Tibial artery (tissue), 4 donors: ENCODE measurements at regions not wholly inside any gene's neighbourhood (a gene's known extent, or its start where the extent isn't known, plus 50 kb on each side); places are given as distances from the start of the nearest gene placed in this dataset.
"Not testable (repeated sequence)": the region's sequence is repeated elsewhere in the genome, so short reads cannot be mapped to it uniquely, and the experiment has no call there.

Experiments
- DNase-seq, 2 donors: peaks; one replicate each; pipeline ENCODE4 v3.0.0-alpha.2; 2019
- H3K27ac ChIP-seq, 2 donors: fragments of 200-600 bp; sonication (generic) in 1 of 2; 1 replicate in 1 of 2; 2 replicates in 1 of 2; pipeline ENCODE4 v1.5.1; 2018 to 2019; ENCODE audit warnings: mild to moderate bottlenecking in 1 of 2
- H3K27me3 ChIP-seq, 2 donors: fragments of 200-600 bp; sonication (generic) in 1 of 2; one replicate each; pipeline versions ENCODE4 v1.5.1 to v1.6.0; 2016 to 2019
- H3K36me3 ChIP-seq, 3 donors: fragments of 200-600 bp; sonication (generic) in 2 of 3; one replicate each; pipeline ENCODE4 v1.5.1; 2016 to 2019; ENCODE audit warnings: mild to moderate bottlenecking in 2 of 3
- H3K4me1 ChIP-seq, 4 donors: fragments of 200-600 bp; sonication (generic) in 2 of 4; 1 replicate in 3 of 4; 2 replicates in 1 of 4; pipeline ENCODE4 v1.5.1; 2016 to 2019
- H3K4me3 ChIP-seq, 2 donors: fragments of 200-600 bp; sonication (generic) in 1 of 2; 1 replicate in 1 of 2; 2 replicates in 1 of 2; pipeline ENCODE4 v1.5.1; 2018 to 2019; ENCODE audit warnings: mild to moderate bottlenecking in 2 of 2
- H3K9me3 ChIP-seq, 3 donors: fragments of 200-600 bp; sonication (generic) in 1 of 3; one replicate each; pipeline ENCODE4 v1.5.1; 2016 to 2019
- intact Hi-C: fragments of 100-400 bp; cut with DNase I; formaldehyde crosslinking; loops from one replicate; pipeline ENCODE4 v1.15.0; 2023; ENCODE audit warnings: low total_unique reads
- TF ChIP-seq, protein P1 (sequence below), 2 experiments: fragments of 200-600 bp in 1 of 2; fragments of 450-650 bp in 1 of 2; IDR thresholded peaks; one replicate each; pipeline ENCODE4 v1.5.1; 2017 to 2019; ENCODE audit warnings: antibody characterized with exemption in 2 of 2, mild to moderate bottlenecking in 1 of 2, moderate library complexity in 1 of 2

DNA sequence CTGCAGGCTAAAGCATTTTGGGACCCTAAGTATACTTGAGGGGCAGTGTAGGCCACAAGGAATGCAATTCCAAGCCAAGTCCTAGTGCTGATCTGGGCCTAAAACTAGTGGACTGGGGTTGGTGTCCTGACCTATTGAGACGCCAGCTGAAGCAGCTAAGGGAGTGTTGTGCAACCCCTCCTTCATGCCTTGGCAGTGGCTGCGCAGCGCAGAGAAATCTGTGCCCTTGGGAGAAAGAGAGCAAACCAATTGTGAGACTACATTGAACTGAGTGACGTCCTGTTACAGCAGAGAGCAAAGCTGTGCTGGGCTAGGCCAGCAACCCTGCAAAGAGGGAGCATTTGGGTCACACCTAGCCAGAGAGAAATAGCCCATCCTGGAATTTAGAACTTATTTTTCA, 2715.0 kb upstream of the PCDH20 start:
- H3K4me1 ChIP-seq = no peaks in the 10 kb centered on the region
- intact Hi-C loops = no loop called here
- no peak overlapping the region for H3K4me3 ChIP-seq
- no peaks in the 10 kb centered on the region for H3K36me3 ChIP-seq
- no peak overlapping the region for H3K27ac ChIP-seq
- no peaks in the 10 kb centered on the region for H3K27me3 ChIP-seq
- DNase-seq = no peak
- no peaks in the 10 kb centered on the region for H3K9me3 ChIP-seq
- TF ChIP-seq, protein P1, sequence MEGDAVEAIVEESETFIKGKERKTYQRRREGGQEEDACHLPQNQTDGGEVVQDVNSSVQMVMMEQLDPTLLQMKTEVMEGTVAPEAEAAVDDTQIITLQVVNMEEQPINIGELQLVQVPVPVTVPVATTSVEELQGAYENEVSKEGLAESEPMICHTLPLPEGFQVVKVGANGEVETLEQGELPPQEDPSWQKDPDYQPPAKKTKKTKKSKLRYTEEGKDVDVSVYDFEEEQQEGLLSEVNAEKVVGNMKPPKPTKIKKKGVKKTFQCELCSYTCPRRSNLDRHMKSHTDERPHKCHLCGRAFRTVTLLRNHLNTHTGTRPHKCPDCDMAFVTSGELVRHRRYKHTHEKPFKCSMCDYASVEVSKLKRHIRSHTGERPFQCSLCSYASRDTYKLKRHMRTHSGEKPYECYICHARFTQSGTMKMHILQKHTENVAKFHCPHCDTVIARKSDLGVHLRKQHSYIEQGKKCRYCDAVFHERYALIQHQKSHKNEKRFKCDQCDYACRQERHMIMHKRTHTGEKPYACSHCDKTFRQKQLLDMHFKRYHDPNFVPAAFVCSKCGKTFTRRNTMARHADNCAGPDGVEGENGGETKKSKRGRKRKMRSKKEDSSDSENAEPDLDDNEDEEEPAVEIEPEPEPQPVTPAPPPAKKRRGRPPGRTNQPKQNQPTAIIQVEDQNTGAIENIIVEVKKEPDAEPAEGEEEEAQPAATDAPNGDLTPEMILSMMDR (IDR thresholded peaks at IDR 0.05) = no peak

DNA sequence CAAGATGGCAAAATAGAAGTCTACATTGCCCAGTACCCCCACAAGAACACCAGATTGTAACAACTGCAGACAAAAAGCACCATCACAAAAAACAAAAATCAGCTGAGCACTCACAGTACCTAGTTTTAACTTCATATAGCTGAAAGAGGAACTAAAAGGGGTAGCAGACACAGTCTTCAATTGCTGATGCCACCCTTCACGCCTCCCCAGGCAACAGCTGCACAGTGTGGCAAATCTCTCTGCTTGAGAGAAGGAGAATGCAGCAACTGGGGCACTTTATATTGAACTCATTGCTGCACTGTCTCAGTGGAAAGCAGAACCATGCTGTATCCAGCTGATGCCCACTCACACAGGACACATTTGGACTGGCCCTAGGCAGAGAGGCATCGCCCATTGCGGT, 2714.5 kb upstream of the PCDH20 start:
- H3K4me3 ChIP-seq = no peak overlapping the region
- intact Hi-C loops = no loop called here
- TF ChIP-seq, protein P1 (IDR thresholded peaks at IDR 0.05) = no peak
- no peak for DNase-seq
- no peaks in the 10 kb centered on the region for H3K4me1 ChIP-seq
- no peaks in the 10 kb centered on the region for H3K36me3 ChIP-seq
- no peak overlapping the region for H3K27ac ChIP-seq
- H3K27me3 ChIP-seq = no peaks in the 10 kb centered on the region
- no peaks in the 10 kb centered on the region for H3K9me3 ChIP-seq

DNA sequence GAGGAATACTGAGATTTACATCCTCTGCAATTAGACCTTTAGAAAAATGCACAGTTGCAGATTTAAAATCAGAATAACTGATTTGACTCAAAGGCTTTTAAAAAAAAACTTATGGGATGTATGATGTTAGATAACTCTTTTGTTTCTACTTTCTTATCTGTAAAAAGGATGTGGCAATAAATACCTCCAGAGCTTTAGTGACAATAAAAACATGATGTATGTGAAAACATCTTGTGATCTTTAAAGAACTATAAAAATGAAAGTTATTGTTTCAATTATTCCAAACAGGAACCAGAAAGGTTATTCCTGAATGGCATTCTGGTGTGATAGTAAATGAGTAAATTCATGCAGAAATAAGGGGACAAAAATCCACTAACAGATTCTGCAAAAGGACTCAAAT, 2712.2 kb upstream of the PCDH20 start:
- TF ChIP-seq, protein P1 (IDR thresholded peaks at IDR 0.05) = no peak
- no peaks in the 10 kb centered on the region for H3K9me3 ChIP-seq
- H3K27me3 ChIP-seq = no peaks in the 10 kb centered on the region
- no peaks in the 10 kb centered on the region for H3K36me3 ChIP-seq
- no peak for DNase-seq
- no peak overlapping the region for H3K27ac ChIP-seq
- intact Hi-C loops = no loop called here
- no peak overlapping the region for H3K4me3 ChIP-seq
- no peaks in the 10 kb centered on the region for H3K4me1 ChIP-seq

DNA sequence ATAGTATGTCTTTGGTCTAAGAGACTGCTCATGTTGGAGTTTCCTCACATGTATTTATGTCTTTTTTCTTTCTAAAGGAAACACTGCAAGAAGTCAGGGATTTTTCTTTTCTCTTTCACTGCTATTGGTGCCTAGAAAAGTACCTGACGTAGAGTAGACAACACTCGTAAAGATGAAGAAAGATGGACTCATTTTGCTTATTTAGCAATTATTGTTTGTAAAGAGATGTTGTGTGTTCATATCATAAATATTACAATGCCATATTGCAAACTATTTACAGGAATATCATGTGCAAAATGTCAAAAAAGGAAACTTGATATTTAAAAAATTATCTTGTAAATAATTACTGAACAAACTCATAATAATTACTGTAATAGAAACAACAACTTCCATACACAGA, 2711.5 kb upstream of the PCDH20 start:
- intact Hi-C loops = no loop called here
- DNase-seq = no peak
- Histone ChIP-seq H3K36me3 (no peaks in the 10 kb centered on the region), H3K4me1 (no peaks in the 10 kb centered on the region), H3K27me3 (no peaks in the 10 kb centered on the region), H3K27ac (no peak overlapping the region), H3K4me3 (no peak overlapping the region), H3K9me3 (no peaks in the 10 kb centered on the region)
- TF ChIP-seq, protein P1 (IDR thresholded peaks at IDR 0.05) = no peak

DNA sequence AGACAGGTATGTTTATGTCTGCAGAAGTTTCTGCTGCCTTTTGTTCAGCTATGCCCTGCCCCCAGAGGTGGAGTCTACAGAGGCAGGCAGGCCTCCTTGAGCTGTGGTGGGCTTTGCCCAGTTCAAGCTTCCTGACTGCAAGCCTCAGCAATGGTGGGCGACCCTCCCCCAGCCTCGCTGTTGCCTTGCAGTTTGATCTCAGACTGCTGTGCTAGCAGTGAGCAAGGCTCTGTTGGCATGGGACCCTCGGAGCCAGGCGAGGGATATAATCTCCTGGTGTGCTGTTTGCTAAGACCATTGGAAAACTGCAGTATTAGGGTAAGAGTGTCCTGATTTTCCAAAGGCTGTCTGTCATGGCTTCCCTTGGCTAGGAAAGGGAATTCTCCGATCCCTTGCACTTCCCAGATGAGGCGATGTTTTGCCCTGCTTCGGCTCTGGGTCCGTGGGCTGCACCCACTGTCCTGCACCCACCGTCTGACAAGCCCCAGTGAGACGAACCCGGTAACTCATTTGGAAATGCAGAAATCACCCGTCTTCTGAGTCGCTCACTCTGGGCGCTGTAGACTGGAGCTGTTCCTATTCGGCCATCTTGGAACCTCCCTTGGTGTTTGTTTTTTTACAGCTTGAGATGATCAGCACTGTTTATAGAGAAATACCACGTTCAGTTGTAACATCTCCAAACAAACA, 2705.5 kb upstream of the PCDH20 start:
- intact Hi-C loops, H3K27ac ChIP-seq, H3K27me3 ChIP-seq, H3K4me1 ChIP-seq, H3K36me3 ChIP-seq, H3K9me3 ChIP-seq, H3K4me3 ChIP-seq: not testable (repeated sequence)
- DNase-seq = peak in 1 of 2 donors; percentile 34

DNA sequence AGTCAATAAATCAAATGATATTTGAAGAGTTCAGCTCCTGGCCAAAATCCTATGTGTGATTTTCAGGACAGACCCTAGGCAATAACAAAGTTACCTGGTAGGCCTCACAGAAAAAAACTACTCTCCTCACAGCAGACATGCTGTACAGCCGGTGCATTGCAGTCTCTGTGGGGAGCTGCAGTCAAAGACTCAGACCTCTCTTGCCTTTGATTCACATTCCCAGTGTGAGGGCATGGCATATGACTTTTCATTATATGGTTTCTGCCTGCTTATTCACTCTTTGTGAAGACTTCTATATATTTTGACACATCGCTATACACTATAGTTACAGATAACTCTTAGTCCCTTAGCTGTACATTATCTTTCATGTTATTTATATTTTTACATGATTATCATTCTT, 2684.3 kb upstream of the PCDH20 start:
- intact Hi-C loops = no loop called here
- no peaks in the 10 kb centered on the region for H3K27me3 ChIP-seq
- no peak for DNase-seq
- no peaks in the 10 kb centered on the region for H3K4me1 ChIP-seq
- TF ChIP-seq, protein P1 (IDR thresholded peaks at IDR 0.05) = no peak
- no peak overlapping the region for H3K27ac ChIP-seq
- H3K9me3 ChIP-seq = no peaks in the 10 kb centered on the region
- no peaks in the 10 kb centered on the region for H3K36me3 ChIP-seq
- no peak overlapping the region for H3K4me3 ChIP-seq
